ENCODE measurements at regions not wholly inside any gene's neighbourhood (a gene's known extent, or its start where the extent isn't known, plus 50 kb on each side); places are given as distances from the start of the nearest gene placed in this dataset.

GRCh38 chr17:17402558-17402957, 74.2 kb upstream of the MED9 start:
- TF ChIP-seq POLR2AphosphoS5 (IDR thresholded peaks at IDR 0.05; ENCODE audit: low read depth, low read length) (no peak), EZH2 (IDR thresholded peaks at IDR 0.05) (no peak), POLR2A (IDR thresholded peaks at IDR 0.05; ENCODE audit: borderline replicate concordance, extremely low read depth, insufficient read depth, insufficient read length) (no peak), EZH2phosphoT487 (IDR thresholded peaks at IDR 0.05; ENCODE audit: borderline replicate concordance) (no peak), ZFX (IDR thresholded peaks at IDR 0.05) (no peak), JUND (IDR thresholded peaks at IDR 0.05) (no peak), REST (IDR thresholded peaks at IDR 0.05; ENCODE audit: low read depth) (no peak), YY1 (IDR thresholded peaks at IDR 0.05; ENCODE audit: extremely low read depth, insufficient replicate concordance, low read depth, low read length) (no peak), SP1 (IDR thresholded peaks at IDR 0.05; ENCODE audit: low read depth) (no peak), SIN3A (IDR thresholded peaks at IDR 0.05; ENCODE audit: low read depth) (no peak)
- TF ChIP-seq, protein P1, sequence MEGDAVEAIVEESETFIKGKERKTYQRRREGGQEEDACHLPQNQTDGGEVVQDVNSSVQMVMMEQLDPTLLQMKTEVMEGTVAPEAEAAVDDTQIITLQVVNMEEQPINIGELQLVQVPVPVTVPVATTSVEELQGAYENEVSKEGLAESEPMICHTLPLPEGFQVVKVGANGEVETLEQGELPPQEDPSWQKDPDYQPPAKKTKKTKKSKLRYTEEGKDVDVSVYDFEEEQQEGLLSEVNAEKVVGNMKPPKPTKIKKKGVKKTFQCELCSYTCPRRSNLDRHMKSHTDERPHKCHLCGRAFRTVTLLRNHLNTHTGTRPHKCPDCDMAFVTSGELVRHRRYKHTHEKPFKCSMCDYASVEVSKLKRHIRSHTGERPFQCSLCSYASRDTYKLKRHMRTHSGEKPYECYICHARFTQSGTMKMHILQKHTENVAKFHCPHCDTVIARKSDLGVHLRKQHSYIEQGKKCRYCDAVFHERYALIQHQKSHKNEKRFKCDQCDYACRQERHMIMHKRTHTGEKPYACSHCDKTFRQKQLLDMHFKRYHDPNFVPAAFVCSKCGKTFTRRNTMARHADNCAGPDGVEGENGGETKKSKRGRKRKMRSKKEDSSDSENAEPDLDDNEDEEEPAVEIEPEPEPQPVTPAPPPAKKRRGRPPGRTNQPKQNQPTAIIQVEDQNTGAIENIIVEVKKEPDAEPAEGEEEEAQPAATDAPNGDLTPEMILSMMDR (IDR thresholded peaks at IDR 0.05 in 2 of 3, conservative IDR thresholded peaks at IDR 0.05 in 1 of 3; ENCODE audit: borderline replicate concordance in 1 of 3, insufficient read depth in 1 of 3, low read depth in 2 of 3, low read length in 2 of 3): no peak
